Uterus (tissue), 2 donors: ENCODE measurements at regions not wholly inside any gene's neighbourhood (a gene's known extent, or its start where the extent isn't known, plus 50 kb on each side); places are given as distances from the start of the nearest gene placed in this dataset.

ENCODE experiments used
- POLR2A ChIP-seq, 2 donors: fragments of 450-650 bp; IDR thresholded peaks; one replicate each; pipeline ENCODE4 v1.6.1; 2016; ENCODE audit warnings: antibody characterized with exemption in 2 of 2, mild to moderate bottlenecking in 1 of 2, moderate library complexity in 1 of 2
- TF ChIP-seq, protein P1 (sequence below), 4 experiments: fragments of 200-600 bp in 2 of 4; fragments of 450-650 bp in 2 of 4; sonication (generic) in 2 of 4; IDR thresholded peaks; one replicate each; pipeline ENCODE4 v1.5.1; 2016 to 2019; ENCODE audit warnings: antibody characterized with exemption in 4 of 4, mild to moderate bottlenecking in 2 of 4, moderate library complexity in 1 of 4

DNA sequence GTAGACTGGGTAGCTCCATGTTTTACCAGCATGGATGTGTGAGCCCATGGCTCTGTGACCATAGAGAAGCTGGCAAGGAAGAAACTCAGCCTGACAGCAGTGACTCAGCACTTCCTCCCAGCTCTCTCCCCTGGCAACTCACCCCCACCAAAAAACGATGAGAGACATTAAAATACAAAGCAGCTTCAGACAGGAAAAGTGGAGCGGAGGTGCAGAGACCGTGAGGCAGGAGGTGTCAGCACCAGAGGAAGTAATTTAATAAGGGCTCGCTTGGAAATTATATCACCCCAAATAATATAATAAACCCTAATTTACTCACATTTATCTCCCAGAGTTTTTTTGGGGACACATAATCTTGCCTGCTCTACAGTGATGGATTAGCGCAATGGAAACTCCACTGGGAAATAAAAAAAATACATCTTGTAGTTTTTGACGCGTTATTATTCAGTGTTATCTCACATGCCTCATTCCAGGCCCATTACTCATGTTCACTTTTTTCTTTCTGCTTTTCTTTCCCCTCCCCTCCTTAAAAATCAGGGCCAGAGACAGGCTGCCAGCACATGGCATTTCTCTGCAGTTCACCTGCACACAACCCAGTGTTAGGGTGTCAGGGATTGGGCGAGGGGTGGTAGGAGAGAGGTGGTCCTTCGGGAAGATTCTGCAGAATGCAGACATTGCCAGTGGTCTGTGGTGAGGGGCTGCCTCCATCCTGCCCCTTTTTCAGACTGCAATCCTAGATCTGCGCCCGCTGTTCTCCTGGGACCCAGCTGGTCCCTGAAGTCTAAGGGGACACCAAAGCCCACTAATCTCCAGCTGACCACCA is 170.8 kb downstream of the BUD13 start:
- no peak for TF ChIP-seq POLR2A (IDR thresholded peaks at IDR 0.05)
- TF ChIP-seq, protein P1, sequence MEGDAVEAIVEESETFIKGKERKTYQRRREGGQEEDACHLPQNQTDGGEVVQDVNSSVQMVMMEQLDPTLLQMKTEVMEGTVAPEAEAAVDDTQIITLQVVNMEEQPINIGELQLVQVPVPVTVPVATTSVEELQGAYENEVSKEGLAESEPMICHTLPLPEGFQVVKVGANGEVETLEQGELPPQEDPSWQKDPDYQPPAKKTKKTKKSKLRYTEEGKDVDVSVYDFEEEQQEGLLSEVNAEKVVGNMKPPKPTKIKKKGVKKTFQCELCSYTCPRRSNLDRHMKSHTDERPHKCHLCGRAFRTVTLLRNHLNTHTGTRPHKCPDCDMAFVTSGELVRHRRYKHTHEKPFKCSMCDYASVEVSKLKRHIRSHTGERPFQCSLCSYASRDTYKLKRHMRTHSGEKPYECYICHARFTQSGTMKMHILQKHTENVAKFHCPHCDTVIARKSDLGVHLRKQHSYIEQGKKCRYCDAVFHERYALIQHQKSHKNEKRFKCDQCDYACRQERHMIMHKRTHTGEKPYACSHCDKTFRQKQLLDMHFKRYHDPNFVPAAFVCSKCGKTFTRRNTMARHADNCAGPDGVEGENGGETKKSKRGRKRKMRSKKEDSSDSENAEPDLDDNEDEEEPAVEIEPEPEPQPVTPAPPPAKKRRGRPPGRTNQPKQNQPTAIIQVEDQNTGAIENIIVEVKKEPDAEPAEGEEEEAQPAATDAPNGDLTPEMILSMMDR (IDR thresholded peaks at IDR 0.05), result no peak
